ENCODE measurements at regions not wholly inside any gene's neighbourhood (a gene's known extent, or its start where the extent isn't known, plus 50 kb on each side); places are given as distances from the start of the nearest gene placed in this dataset.

DNA sequence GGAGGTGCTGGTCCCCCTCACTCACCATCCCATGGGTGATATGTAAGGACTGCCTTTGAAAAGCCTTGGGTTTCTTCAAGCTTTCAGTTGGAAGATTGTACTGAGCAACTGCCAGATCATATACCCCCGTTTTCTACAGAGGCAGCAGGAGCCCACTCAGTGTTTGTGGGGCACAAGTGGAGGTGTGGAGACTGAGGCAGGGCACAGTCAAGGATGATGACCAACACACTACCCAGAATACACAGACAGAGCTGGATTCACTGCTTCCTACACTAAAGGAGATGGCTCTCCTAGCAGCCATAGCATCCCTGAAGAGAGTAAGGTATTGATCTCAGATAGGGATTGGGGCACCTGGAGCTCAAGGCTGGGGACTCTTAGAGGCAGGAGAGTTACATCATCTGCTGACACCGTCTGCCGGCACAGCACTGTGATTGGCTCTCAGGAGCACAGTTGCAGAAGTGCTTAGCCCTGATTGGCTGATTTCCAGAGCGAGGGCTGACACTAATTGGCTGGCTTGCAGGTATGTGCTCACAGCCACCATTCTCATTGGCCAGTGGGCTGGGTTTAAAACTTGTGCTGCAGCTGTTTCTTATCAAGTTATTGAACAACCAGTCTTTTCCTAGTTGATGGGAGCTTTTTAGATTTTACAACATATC is 77.9 kb upstream of the PFKP start:
- ATAC-seq (no peak), DNase-seq (no peak)
- Histone ChIP-seq H3K9me3 (peaks cover 0 to 8% of the 10 kb centered on the region in 2 donors), H3K4me1 (peaks cover 0 to 7% of the 10 kb centered on the region in 2 donors), H3K36me3 (no peaks in the 10 kb centered on the region), H3K4me3 (no peak overlapping the region), H3K27ac (no peak overlapping the region), H3K27me3 (peaks cover 0 to 5% of the 10 kb centered on the region in 2 donors)
- TF ChIP-seq, protein P1, sequence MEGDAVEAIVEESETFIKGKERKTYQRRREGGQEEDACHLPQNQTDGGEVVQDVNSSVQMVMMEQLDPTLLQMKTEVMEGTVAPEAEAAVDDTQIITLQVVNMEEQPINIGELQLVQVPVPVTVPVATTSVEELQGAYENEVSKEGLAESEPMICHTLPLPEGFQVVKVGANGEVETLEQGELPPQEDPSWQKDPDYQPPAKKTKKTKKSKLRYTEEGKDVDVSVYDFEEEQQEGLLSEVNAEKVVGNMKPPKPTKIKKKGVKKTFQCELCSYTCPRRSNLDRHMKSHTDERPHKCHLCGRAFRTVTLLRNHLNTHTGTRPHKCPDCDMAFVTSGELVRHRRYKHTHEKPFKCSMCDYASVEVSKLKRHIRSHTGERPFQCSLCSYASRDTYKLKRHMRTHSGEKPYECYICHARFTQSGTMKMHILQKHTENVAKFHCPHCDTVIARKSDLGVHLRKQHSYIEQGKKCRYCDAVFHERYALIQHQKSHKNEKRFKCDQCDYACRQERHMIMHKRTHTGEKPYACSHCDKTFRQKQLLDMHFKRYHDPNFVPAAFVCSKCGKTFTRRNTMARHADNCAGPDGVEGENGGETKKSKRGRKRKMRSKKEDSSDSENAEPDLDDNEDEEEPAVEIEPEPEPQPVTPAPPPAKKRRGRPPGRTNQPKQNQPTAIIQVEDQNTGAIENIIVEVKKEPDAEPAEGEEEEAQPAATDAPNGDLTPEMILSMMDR (IDR thresholded peaks at IDR 0.05) = no peak
- intact Hi-C loops (cut with DNase I) = no loop called here

DNA sequence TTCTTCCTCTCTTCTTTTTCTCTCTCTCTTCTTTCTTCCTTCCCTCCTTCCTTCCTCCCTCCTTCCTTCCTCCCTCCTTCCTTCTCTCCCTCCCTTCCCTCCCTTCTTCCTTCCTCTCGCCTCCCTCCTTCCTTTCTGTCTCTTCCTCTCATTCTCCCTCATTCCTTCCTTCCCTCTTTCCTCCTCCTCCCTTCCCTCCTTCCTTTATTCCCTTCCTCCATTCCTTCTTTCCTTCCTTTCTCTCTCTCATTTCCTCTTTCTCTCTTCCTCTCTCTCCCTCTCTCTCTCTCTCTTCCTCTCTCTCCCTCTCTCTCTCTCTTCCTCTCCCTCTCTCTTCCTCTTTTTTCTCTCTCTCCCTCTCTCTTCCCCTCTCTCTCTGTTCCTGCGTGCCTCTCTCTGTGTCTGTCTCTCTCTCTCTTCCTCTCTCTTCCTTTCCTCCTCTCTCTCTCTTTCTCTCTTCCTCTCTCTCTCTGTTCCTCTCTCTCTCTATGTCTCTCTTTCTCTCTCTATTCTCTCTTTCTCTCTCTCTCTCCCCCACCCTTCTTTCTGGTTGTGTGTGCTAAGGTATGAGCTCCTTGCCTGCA is 80.1 kb upstream of the PFKP start:
- H3K27me3 ChIP-seq = peaks cover 0 to 7% of the 10 kb centered on the region in 2 donors
- intact Hi-C loops (cut with DNase I) = no loop called here
- H3K9me3 ChIP-seq = peaks cover 0 to 8% of the 10 kb centered on the region in 2 donors
- no peak for DNase-seq
- no peak overlapping the region for H3K27ac ChIP-seq
- H3K4me3 ChIP-seq = no peak overlapping the region
- no peaks in the 10 kb centered on the region for H3K36me3 ChIP-seq
- ATAC-seq = no peak
- TF ChIP-seq, protein P1 (IDR thresholded peaks at IDR 0.05) = no peak
- H3K4me1 ChIP-seq = peaks cover 0 to 7% of the 10 kb centered on the region in 2 donors

DNA sequence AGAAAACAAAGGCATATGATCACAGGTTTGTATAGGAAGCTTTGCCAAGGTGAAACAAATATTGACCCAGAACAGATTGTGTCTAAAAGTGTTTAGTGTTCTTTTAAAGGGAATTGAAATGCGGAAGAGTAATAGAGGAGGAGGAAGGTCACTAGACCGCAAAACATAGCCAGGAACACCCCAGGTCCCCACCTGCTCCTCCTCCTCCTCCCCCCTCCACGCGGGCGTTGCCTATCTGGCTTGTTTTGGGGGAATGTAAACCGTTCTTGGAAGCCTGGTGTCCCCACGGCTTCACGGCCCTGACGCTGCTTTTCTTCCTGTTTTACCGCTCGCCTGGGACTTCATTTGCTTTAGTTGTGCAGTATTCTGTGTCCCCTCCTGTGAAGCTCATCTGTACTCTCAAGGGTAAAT is 81.0 kb upstream of the PFKP start:
- TF ChIP-seq, protein P1 (IDR thresholded peaks at IDR 0.05) = no peak
- no peaks in the 10 kb centered on the region for H3K36me3 ChIP-seq
- peak in 1 of 4 donors; percentile 72 for DNase-seq
- peak; percentile 68 for ATAC-seq
- intact Hi-C loops (cut with DNase I) = no loop called here
- H3K4me3 ChIP-seq = no peak overlapping the region
- peak overlapping the region in 1 of 2 donors; percentile 1 for H3K27ac ChIP-seq
- peaks cover 0 to 7% of the 10 kb centered on the region in 2 donors for H3K4me1 ChIP-seq
- H3K27me3 ChIP-seq = peaks cover 0 to 7% of the 10 kb centered on the region in 2 donors
- peaks cover 0 to 8% of the 10 kb centered on the region in 2 donors for H3K9me3 ChIP-seq

DNA sequence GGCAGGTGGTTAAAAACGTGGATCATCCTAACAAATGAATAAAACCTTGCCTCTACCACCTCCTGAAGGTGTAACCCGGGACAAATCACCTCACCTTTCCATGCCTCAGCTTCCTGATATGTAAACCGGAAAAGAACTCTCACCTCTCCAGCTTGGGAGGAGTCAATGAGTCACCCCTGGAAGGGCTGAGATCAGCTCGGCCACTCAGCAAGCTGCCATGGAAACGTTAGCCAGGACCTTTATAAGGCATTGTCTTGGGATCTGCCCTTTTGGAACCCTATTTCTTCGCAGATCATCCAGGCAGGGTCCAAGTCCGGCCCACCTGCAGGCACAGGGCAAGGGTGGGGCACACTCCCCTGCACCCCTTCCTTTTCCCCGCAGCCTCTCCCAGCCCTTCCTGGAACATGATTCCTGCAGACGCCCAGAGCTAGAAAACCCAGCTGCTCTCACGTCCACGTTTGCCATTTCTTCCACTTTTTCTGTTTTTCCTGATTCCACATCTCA is 81.6 kb upstream of the PFKP start:
- H3K4me3 ChIP-seq = no peak overlapping the region
- intact Hi-C loops (cut with DNase I) = no loop called here

DNA sequence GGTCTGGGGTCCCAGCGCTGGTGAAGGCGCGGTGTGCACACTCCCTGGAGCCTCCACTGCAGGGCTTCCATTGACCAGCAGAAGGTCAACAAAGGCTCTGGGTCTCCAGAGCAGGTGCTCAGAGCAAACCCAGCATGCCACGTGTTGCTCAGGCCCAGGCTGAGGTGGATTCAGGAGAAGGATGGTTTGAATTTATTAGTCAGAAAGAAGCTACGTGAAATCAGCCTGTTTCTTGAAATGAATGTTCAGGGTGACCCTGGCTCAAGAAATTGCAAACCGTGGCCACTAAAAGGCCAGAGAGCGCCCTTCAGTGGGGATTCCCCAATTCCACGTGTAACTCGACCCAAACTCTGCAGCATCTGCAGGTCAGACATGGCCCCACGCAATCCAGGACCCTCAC is 82.7 kb upstream of the PFKP start:
- Histone ChIP-seq H3K4me3 (no peak overlapping the region), H3K27ac (no peak overlapping the region), H3K27me3 (peaks cover 0 to 7% of the 10 kb centered on the region in 2 donors), H3K9me3 (peaks cover 0 to 7% of the 10 kb centered on the region in 2 donors), H3K4me1 (peaks cover 0 to 7% of the 10 kb centered on the region in 2 donors), H3K36me3 (no peaks in the 10 kb centered on the region)
- intact Hi-C loops (cut with DNase I) = no loop called here
- TF ChIP-seq, protein P1 (IDR thresholded peaks at IDR 0.05) = no peak
- ATAC-seq (no peak), DNase-seq (no peak)

More for the DNA sequence above, 81.6 kb upstream of the PFKP start:
- ATAC-seq (peak; percentile 95), DNase-seq (peak in 2 of 4 donors; percentile 49 to 67)
- peaks cover 0 to 7% of the 10 kb centered on the region in 2 donors for H3K27me3 ChIP-seq
- H3K9me3 ChIP-seq = peaks cover 0 to 8% of the 10 kb centered on the region in 2 donors
- H3K27ac ChIP-seq = peak overlapping the region in 1 of 2 donors; percentile 1
- TF ChIP-seq, protein P1 (IDR thresholded peaks at IDR 0.05) = no peak
- peaks cover 0 to 7% of the 10 kb centered on the region in 2 donors for H3K4me1 ChIP-seq
- no peaks in the 10 kb centered on the region for H3K36me3 ChIP-seq
